ENCODE measurements at regions not wholly inside any gene's neighbourhood (a gene's known extent, or its start where the extent isn't known, plus 50 kb on each side); places are given as distances from the start of the nearest gene placed in this dataset.
"Not testable (repeated sequence)": the region's sequence is repeated elsewhere in the genome, so short reads cannot be mapped to it uniquely, and the experiment has no call there.

DNA sequence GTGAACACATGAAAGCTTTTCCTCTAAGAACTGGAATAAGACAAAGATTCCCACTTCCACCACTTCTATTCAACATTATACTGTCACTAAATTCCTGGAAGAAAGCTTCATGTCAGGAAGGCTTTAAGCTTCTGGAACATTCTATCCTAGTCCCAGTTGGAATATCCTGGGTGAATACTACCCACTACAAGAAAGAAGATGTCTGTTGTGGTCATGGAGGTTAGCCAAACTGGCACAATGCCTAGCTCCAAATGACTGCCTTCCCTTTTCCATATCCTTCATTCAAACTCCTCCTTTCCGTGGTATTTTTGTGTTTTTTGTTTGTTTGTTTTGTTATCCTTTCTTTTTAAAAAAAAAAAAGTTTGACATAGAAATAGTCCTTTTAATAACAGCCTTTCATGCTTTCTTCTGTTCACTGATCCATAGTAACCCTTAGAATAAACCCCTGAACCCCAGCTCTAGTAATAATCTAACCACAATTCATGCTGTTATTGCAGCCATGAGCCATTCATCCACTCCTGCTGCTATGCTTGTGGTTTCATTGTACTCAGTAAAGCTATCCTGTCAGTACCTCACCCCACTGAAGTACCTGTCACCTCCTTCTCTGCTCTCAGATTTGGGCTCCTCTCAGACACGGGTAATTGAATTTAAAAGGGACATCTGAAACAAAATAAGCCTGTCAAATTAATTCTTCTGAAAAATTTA, 447.5 kb downstream of the IGSF11 start:
- no peak for DNase-seq (ENCODE audit: low spot score)
- intact Hi-C loops (cut with DNase I) = no loop called here

DNA sequence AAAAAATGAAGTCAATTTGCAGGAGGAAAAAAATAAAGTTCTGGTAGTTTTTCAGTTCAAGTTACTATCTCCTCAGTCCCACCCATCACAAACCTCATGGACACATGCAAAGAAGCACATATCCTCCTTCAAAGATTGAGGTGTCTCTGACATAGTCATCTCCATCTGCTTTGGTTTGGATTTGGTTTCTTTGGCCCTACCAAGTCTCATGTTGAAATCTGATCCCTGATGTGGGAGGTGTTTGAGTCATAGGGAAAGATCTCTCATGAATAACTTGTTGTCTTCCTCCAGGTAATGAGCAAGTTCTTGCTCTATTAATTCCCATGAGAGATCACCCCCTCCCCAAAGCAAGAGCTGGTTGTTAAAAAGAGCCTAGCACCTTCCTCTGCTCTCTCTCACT, 446.8 kb downstream of the IGSF11 start:
- intact Hi-C loops (cut with DNase I) = no loop called here
- no peak for DNase-seq (ENCODE audit: low spot score)

GRCh38 chr3:118593277-118593670, 441.4 kb downstream of the IGSF11 start:
- intact Hi-C loops (cut with DNase I) = no loop called here
- DNase-seq (ENCODE audit: low spot score) = no peak

DNA sequence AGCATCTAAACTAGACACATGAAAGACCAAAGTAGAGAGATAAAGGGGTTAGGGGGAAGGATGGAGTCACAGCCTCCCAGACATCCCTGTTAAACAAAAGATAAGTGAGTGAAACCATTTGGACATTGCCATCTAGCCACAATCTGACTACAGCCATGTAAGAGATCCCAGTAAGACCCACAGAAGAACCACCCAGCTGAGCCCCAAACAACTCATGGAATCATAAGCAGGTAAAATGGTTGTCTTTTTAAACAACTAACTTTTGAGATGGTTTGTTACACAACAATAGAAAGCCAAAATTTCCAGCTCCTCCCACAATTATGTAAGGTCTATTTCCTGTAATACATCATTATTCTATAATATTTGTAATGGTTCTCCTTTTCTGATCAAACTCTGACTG, 437.5 kb downstream of the IGSF11 start:
- intact Hi-C loops (cut with DNase I) = no loop called here

GRCh38 chr3:118607915-118608820, 426.5 kb downstream of the IGSF11 start:
- DNase-seq (ENCODE audit: low spot score) = no peak
- intact Hi-C loops (cut with DNase I) = no loop called here

More for the DNA sequence above, 437.5 kb downstream of the IGSF11 start:
- DNase-seq (ENCODE audit: low spot score) = no peak

GRCh38 chr3:118618247-118619040, 416.2 kb downstream of the IGSF11 start:
- intact Hi-C loops (cut with DNase I) = no loop called here
- DNase-seq (ENCODE audit: low spot score) = no peak

DNA sequence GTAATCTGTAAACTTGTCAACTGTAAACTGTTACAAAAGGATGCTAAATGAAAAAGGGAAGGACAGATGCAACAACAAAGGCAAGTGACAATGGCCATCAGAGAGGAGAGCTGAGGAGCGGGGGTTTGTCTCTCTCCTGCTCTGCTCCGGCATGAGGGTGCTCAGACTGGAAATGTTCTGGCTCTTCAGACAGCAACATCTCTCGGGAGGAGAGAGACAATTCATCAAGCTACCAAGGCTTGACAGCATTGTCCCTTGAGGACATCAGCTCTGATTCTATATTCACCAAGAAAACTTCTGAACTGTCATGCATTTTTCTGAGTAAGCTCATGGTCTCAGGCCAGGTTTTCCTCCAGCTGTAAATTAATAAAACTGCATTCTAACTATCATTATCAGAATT, 408.2 kb downstream of the IGSF11 start:
- intact Hi-C loops (cut with DNase I) = no loop called here
- no peak for DNase-seq (ENCODE audit: low spot score)

DNA sequence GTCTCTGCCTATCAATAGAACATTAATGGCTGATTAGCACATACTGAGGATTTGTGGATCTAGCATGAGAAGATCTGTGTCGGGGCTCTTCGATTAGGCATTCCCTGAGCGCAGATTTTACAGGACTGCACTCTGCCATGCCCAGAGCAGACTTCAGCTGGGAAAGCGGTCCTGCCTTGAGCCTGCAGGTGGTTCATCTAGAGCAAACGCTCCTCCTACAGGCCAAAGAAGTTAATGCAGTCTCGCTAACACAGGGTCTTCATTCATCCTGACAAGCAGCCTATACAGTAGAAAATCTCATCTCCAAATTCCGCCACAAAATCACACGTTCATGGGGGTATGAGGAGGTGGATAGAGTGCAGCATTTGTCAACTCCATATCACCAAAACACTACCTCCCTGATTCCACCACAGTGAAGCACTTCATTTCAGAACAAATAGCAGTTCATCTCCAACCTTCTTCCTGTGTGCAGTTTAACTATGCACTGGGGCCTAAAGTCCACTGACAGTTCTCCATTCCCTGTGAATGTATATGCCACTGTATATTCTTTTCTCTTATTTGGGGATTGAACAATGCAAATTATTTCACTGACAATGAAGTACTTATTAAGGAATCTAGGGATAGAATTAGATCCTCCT, 405.8 kb downstream of the IGSF11 start:
- no peak for DNase-seq (ENCODE audit: low spot score)
- intact Hi-C loops (cut with DNase I) = no loop called here

DNA sequence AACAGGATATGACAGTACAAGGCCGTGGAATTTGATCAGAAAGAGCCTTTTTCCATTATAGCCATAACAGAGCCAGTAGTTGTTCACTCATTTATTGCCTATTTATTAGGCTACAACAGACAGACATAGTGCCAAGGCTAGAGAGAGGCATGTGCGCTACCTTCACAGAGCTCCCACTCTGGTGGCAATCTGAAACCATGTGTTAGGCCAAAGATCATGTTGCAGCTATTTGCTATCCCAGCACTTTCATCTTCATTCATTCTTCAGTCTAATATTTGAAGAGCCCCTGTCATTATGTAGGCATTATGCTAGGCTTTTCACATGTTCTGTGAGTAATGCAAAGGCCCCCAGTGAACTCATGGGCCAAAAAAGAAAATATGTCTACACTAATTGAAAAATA, 404.8 kb downstream of the IGSF11 start:
- intact Hi-C loops (cut with DNase I) = no loop called here
- no peak for DNase-seq (ENCODE audit: low spot score)

DNA sequence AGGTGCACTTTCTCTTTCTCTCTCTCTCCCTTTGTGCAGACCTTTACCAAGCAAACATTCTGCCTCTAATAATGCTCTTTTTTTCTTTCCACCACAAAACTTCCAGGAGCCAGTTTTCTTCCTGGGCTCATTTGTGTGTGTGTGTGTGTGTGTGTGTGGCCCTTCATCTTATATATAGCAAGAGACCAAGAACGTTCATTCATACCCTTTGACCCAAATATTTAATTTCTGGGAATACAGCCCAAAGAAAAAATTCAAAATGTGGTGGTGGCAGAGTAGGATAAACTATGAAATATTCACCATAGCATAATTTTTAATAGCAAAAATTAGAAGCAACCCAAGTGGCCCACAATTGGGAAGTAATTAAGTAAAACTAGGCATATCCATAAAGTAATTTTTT, 398.9 kb downstream of the IGSF11 start:
- intact Hi-C loops (cut with DNase I) = no loop called here
- no peak for DNase-seq (ENCODE audit: low spot score)

GRCh38 chr3:118636841-118637240, 397.8 kb downstream of the IGSF11 start:
- DNase-seq (ENCODE audit: low spot score) = no peak
- intact Hi-C loops (cut with DNase I) = no loop called here

DNA sequence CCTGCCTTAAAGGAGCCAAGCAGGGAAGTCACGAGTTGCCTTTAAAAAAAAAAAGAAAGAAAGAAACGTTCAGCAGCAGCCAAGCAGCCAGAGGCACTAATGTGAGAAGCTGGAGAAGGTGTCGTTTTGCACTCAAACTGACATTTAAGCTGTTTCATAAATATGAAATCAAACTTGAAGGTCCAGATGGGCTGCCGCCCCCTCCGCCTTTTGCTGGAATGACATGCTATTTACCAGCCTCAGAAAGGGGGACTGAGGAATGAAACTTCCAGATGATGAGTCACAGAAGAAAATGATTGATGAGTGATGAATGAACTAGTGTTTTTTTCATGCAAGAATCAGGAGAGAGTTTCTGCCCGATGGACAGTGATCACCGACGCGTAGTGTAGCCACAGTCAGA, 396.8 kb downstream of the IGSF11 start:
- DNase-seq (ENCODE audit: low spot score) = no peak
- intact Hi-C loops (cut with DNase I) = no loop called here

- no peak for DNase-seq (ENCODE audit: low spot score)
- intact Hi-C loops (cut with DNase I) = no loop called here
These were observed 393.0 kb downstream of the IGSF11 start for GRCh38 chr3:118641608-118642007.

- no peak for DNase-seq (ENCODE audit: low spot score)
- intact Hi-C loops (cut with DNase I) = no loop called here
These were observed 363.5 kb downstream of the IGSF11 start for GRCh38 chr3:118671192-118671591.

- DNase-seq (ENCODE audit: low spot score) = no peak
- intact Hi-C loops (cut with DNase I) = no loop called here
These were observed 359.3 kb downstream of the IGSF11 start for GRCh38 chr3:118675305-118675704.

GRCh38 chr3:118678663-118679062, 356.0 kb downstream of the IGSF11 start:
- intact Hi-C loops (cut with DNase I) = not testable (repeated sequence)

DNA sequence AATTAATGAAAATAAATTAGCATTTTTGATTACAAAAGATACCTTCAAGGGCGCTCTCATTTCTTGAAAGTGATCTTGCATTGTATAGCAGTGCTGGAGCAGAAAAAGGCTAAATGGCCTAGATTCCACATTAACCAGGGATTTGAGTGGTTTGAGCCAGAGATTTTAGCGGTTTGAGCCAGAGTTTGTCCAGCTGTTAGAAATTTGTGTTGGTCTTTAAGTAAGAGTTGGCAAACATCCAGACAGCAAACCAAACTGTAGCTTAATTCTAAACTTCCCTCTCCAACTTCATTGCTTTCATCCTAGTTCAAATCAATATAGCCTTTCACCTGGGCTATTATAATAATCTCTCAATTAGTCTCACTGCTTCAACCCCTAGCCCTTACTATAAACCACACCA, 351.7 kb downstream of the IGSF11 start:
- DNase-seq (ENCODE audit: low spot score) = no peak
- intact Hi-C loops (cut with DNase I) = no loop called here

More at GRCh38 chr3:118678663-118679062, 356.0 kb downstream of the IGSF11 start:
- not testable (repeated sequence) for DNase-seq (ENCODE audit: low spot score)

GRCh38 chr3:118683636-118684035, 351.0 kb downstream of the IGSF11 start:
- no peak for DNase-seq (ENCODE audit: low spot score)
- intact Hi-C loops (cut with DNase I) = no loop called here

DNA sequence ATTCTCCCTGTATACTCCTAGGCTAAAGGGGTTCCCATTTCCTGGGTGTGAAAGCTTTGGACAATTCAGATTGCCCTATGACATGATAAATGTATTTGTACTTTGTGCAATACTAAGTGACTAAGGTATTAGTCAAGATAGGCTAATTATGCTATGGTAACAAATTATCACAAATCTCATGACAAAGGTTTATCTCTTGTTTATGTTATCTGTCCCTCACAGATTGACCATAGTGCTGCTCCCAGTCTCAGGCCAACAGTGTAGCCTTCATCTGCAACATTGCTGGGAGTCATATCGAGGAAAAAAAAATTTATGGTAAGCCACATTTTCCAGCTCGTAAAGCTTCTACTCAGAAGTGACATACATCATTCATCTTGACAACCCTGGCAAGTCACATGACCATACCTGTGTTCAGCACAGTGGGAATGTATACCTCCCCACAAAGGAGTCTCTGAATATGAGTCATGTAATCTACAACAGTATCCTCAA, 346.2 kb downstream of the IGSF11 start:
- DNase-seq (ENCODE audit: low spot score) = no peak
- intact Hi-C loops (cut with DNase I) = no loop called here

- intact Hi-C loops (cut with DNase I) = no loop called here
- DNase-seq (ENCODE audit: low spot score) = no peak
These were observed 342.2 kb downstream of the IGSF11 start for GRCh38 chr3:118692416-118692815.

All from cardiac septum (tissue), 1 donor.